HG03432 (cell line): ENCODE measurements at regions not wholly inside any gene's neighbourhood (a gene's known extent, or its start where the extent isn't known, plus 50 kb on each side); places are given as distances from the start of the nearest gene placed in this dataset.
"Not testable (repeated sequence)": the region's sequence is repeated elsewhere in the genome, so short reads cannot be mapped to it uniquely, and the experiment has no call there.

ENCODE experiments used
- ATAC-seq: cut with Tn5 transposase; IDR thresholded peaks from one replicate; pipeline ENCODE4 v1.9.1; 2021; ENCODE audit warnings: mild to moderate bottlenecking, moderate library complexity; ENCODE audit not compliant: unreplicated experiment

DNA sequence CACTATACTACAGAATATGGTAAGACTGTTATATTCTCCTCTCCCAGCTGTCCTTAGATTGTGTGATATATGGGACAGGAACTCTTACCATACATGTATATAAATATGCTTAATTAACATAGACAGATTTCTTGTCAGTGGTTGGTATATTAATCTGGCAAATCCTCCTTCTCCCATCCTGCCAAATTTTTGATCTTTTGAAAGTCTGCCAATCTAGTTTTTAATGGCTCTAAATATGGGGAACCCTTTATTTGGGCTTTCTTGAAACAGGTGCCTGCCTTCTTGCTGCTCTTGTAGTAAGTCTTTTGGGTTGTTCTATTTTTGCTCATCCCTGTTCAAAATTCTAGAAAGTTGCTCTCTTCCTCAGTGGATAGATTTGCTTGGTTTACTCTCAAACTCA is 63.5 kb downstream of the SPATA31D1 start:
- ATAC-seq, result no peak

- no peak for ATAC-seq
Measured at GRCh38 chr9:82054264-82055015, 65.9 kb downstream of the SPATA31D1 start.

DNA sequence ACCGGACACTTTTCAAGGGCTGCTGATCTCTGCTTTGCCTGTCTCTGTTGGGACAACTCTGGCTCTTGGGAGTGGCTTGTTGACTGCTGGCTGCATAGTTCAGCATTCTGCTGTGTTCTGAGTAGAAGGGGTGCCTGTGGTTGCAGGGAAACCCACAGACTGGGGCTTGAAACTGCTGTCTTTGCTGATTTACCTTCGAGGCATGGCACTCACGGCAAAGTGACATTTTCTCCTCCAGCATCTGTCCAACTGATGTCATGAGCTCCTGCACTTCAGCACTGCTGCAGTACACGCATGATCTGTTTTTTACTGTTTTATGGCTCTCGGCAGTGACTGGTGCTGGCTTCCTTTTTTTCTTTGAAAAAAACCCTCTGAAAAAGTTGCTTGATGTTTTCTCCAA is 69.2 kb downstream of the SPATA31D1 start:
- no peak for ATAC-seq

GRCh38 chr9:82061801-82062200 is 73.2 kb downstream of the SPATA31D1 start:
- not testable (repeated sequence) for ATAC-seq

- ATAC-seq, result no peak
Measured at GRCh38 chr9:82062245-82062644, 73.7 kb downstream of the SPATA31D1 start.

DNA sequence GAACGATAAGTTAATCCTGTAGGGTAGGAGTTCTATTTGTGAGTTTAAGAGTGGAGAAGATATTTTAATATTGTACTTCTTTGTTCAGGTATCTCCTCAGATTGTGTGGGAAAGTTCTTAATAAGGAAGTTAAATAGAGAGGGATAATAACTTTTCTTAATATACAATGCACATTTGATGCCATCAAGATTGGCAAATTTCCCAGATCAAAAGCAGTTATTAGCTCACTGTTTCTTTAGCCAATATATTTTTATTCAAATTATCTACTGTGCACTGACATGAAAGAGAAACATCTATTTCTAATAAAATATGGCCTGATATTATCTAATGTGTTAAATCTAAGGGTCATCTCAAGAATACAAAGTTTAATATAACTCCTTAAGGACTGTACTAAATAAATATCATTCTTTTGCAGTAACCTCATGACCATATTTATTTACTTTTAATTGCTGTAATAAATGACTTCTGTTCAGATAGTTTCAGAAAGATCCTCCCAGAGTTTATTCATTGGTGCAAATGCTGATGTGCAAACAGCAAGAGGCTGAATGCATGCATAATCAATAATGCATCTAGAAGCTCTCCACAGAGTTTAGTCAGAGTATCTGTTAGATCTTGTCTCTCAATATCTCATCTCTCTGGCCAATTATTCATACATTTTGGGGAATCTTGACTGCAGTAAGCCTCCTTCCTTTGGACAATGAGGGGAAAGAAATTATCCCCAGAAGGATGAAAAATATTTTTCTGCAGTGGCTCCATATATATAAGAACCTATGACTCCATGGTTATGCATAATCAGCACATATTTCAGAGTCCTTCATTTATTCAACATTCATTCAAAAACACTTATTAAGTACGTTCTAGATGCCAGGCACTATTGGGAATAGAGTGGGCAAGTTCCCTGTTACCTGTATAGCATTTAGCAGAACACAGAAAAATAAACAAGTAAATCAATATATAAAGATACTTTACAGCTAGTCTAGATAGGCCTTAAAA is 85.3 kb downstream of the SPATA31D1 start:
- ATAC-seq, result no peak

- peak; percentile 70 for ATAC-seq
Measured at GRCh38 chr9:82080265-82080664, 91.7 kb downstream of the SPATA31D1 start.

DNA sequence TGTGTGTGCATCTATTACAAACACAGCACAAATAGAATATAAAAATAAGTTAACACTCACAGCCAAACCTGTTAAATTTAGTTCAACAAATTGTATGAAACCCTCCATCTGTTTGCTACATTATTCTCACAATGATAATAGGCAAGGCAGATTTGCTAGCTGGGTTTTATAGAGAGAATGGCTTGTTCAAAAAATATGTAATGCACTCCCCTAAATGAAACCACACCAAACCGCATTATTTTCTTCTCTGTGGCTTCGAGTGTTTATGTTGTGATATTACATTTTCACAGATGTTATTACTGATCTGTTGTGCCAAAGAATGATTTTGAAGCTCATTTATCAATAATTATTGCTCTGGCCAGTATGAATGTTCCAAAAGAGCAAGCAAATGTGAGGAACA is 92.9 kb downstream of the SPATA31D1 start:
- no peak for ATAC-seq

DNA sequence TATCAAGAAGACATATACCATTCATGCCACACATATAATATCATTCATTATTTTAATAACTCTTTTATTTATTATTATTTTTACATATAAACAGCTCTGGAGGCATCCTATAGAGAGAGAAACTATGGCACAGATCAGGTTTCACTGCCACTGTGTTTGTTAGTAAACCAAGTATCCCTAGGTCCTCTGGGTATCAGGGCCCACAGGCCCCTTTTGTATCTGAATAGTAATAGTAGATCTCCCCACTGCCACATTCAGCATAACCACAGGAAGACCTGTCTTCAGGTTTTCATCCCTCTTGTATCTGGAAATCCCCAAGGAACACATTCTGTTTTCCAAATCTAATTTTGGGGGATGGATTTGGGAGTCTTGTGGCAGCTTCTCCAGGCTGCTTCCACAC is 94.0 kb downstream of the SPATA31D1 start:
- ATAC-seq, result no peak

DNA sequence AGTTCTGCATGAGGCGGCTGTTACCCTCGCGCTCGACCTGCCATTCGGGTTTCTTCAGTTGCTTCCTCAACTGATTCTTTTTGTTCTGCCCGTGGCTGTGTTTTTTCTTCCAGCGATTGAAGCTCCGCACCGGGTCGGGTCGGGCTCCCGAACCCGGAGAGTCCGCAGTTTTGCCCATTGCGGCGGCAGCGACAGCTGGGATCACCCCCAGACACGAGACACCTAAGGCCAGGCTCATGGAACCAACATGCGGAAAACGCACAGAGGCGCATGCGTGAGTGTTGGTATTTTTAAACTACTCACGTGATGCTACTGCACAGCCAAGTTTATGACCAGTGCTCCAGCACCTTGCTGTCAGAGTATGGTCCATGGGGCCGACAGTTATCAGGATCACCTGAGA is 100.0 kb downstream of the SPATA31D1 start:
- no peak for ATAC-seq

DNA sequence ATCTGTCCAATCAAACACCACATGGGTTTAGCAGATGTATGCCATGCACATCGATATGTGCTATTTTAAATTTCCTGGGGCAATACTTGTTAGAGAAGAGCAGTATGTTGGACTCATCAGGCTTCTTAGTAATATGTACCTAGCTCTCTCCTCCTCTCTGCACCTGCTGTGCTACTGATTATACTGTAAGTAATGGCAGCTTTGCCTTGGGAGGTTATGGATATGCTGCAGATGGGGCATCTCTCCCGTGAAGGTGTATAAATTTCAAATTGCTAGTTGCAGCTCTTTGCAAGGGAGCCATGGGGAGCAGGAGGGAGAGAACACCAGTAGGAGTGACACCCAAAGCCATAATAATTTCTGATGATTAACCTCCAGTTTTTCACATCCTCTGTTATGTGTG is 101.5 kb downstream of the SPATA31D1 start:
- ATAC-seq, result no peak

DNA sequence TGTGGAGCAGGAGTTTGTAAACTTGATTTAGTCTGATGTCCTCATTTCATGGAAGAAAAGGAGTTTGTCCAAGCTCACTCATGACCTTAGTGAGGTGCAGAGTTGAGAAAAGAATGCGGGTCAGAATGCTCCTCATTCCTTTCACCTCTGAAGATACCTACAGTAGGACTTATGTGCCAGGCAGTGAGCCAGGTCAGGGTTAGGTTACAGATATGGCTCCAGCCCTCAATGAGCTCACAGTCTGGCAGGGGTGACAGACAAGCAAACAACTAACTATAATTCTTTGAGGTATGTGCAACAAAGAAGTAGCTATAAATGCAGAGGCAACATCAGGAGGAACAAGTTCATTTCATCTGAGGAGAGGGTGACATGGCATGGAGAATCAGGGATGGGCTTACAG is 102.5 kb downstream of the SPATA31D1 start:
- no peak for ATAC-seq

- peak; percentile 89 for ATAC-seq
Measured at GRCh38 chr9:82091610-82092009, 103.0 kb downstream of the SPATA31D1 start.

DNA sequence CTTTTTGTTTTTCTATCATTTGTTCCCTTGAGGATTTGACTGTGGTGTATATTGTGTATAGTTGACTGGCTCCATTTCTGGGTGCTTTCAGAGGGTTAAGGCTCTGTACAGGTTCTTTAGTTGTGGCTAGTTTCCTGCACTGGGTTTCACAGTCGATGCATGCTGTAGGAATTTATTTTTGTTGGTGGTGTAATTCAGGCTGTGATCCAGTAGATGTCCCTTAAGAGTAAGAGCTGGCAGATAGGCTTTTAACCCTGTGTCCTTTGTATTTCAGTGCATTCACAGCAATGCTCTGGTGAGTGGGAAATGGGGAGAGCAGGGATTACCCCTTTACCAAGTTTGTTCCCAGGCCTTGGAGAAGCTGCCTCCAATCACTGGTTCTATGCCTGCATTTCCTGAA is 112.9 kb downstream of the SPATA31D1 start:
- ATAC-seq, result no peak

DNA sequence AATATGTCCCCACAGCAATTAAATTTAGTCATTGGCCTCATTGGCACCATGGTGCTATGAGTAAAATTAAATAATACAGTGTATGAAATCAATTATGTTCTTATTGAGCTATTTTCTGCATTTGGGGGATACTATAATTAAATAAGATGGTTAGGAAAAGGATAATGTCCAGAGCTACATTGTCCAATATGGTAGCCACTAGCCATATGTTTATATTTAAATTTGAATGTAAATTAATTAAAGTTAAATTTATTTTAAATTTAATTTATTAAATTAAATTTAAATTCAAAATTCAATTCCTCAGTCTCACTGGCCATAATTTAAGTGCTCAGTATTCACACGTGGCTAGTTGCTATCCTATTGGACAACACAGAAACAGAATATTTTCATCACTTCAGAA is 115.7 kb downstream of the SPATA31D1 start:
- ATAC-seq, result no peak

- ATAC-seq, result no peak
Measured at GRCh38 chr9:82105729-82106128, 117.2 kb downstream of the SPATA31D1 start.

DNA sequence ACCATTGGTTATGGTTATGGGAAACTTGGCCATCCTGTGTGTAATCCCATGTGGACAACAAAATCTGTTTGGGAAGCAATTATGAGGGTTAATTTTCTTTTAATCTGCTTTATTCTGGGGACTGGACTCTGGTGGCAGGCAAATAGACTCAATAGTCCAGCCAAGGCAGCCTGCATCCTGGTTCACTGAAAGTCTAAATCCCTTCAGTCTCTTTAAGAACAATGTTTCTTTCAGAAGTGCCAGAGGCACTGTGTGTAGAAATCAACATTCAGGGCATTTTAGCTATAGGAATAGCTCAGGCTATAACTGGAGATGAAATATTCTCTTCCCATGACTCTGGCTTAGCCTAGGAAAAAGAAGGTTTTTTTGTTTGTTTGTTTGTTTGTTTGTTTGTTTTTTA is 118.0 kb downstream of the SPATA31D1 start:
- ATAC-seq, result no peak

DNA sequence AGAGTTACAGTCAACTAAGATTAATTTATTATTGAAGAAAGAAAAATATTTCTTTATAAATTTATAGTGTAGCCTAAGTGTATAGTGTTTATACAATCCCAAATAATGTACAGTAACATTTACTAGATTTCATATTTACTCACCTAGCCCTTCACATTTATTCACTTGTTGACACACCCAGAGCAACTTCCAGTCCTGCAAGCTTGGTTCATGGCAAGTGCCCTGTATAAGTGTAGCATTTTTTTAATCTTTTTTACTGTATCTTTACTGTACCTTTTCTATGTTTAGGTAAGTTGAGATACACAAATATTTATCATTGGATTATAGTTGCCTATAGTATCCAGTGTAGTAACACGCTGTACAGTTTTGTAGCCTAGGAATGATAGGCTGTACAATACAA is 119.9 kb downstream of the SPATA31D1 start:
- no peak for ATAC-seq

GRCh38 chr9:82108941-82109340 is 120.4 kb downstream of the SPATA31D1 start:
- no peak for ATAC-seq

DNA sequence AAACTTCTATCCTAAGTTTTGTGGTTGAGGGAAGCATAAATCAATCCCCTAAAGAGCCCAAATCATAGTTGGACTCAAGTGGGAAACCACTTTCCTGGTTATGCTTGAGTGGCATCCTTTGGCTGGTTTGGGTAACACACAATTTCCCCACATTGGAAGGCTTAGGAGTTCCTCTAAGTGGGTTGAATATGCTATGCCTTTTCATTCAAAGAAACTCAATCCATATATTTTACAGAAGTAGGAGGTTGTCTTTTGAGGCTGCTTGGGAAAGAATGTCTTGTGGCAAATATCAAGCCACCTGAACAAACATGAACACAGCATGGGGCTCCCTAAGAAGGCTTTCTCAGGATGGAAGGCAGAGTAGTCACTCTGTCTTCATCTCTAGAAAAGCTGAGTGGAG is 121.1 kb downstream of the SPATA31D1 start:
- no peak for ATAC-seq

GRCh38 chr9:82110881-82111280 is 122.3 kb downstream of the SPATA31D1 start:
- no peak for ATAC-seq

- ATAC-seq, result no peak
Measured at GRCh38 chr9:82115331-82115730, 126.8 kb downstream of the SPATA31D1 start.
